Smooth muscle cell (in vitro differentiated cells): ENCODE measurements at regions not wholly inside any gene's neighbourhood (a gene's known extent, or its start where the extent isn't known, plus 50 kb on each side); places are given as distances from the start of the nearest gene placed in this dataset.

Experiments
- DNase-seq: peaks from one replicate; lab custom pipeline; 2025; ENCODE audit not compliant: unreplicated experiment; lab: John Stamatoyannopoulos, UW
- H2AFZ ChIP-seq: fragments of 200-600 bp; sonication (generic); 2 replicates; pipeline ENCODE4 v1.6.0; 2016; ENCODE audit warnings: antibody characterized with exemption, low read depth, mild to moderate bottlenecking
- H3F3A ChIP-seq: fragments of 200-600 bp; sonication (generic); 2 replicates; pipeline ENCODE4 v1.6.0; 2017; ENCODE audit warnings: antibody characterized with exemption, low read depth
- H3K27ac ChIP-seq: fragments of 200-600 bp; sonication (generic); 2 replicates; pipeline ENCODE4 v1.5.1; 2016; ENCODE audit warnings: low read depth, mild to moderate bottlenecking
- H3K27me3 ChIP-seq: fragments of 200-600 bp; sonication (generic); 2 replicates; pipeline ENCODE4 v1.6.1; 2016; ENCODE audit warnings: low read depth, mild to moderate bottlenecking
- H3K36me3 ChIP-seq: fragments of 200-600 bp; sonication (generic); 2 replicates; pipeline ENCODE4 v1.5.1; 2016; ENCODE audit warnings: low read depth
- H3K4me1 ChIP-seq: fragments of 200-600 bp; sonication (generic); 2 replicates; pipeline ENCODE4 v1.5.1; 2016; ENCODE audit warnings: low read depth
- H3K4me2 ChIP-seq: fragments of 200-600 bp; sonication (generic); 2 replicates; pipeline ENCODE4 v1.6.0; 2016; ENCODE audit warnings: mild to moderate bottlenecking
- H3K4me3 ChIP-seq: fragments of 200-600 bp; sonication (generic); 2 replicates; pipeline ENCODE4 v1.5.1; 2016; ENCODE audit warnings: mild to moderate bottlenecking
- H3K79me2 ChIP-seq: fragments of 200-600 bp; sonication (generic); 2 replicates; pipeline ENCODE4 v1.6.0; 2016; ENCODE audit warnings: low read depth, mild to moderate bottlenecking
- H3K9ac ChIP-seq: fragments of 200-600 bp; sonication (generic); 2 replicates; pipeline ENCODE4 v1.6.0; 2016; ENCODE audit warnings: low read depth
- H3K9me3 ChIP-seq: fragments of 200-600 bp; sonication (generic); replicated peaks from 2 replicates; pipeline ENCODE4 v1.5.1; 2016; ENCODE audit warnings: low read depth
- H4K20me1 ChIP-seq: fragments of 200-600 bp; sonication (generic); 2 replicates; pipeline ENCODE4 v1.6.0; 2016; ENCODE audit warnings: low read depth
- WGBS: methylation state at CpG from one replicate; pipeline ENCODE4 v1.1.7; 2016; ENCODE audit warnings: low lambda C conversion rate; 5-methylcytosine and 5-hydroxymethylcytosine counted together
- TF ChIP-seq, protein P1 (sequence below): fragments of 200-600 bp; sonication (generic); IDR thresholded peaks from 2 replicates; pipeline ENCODE4 v1.5.1; 2017; ENCODE audit warnings: borderline replicate concordance, mild to moderate bottlenecking, antibody characterized with exemption; ENCODE audit not compliant: insufficient read depth, poor library complexity, severe bottlenecking

DNA sequence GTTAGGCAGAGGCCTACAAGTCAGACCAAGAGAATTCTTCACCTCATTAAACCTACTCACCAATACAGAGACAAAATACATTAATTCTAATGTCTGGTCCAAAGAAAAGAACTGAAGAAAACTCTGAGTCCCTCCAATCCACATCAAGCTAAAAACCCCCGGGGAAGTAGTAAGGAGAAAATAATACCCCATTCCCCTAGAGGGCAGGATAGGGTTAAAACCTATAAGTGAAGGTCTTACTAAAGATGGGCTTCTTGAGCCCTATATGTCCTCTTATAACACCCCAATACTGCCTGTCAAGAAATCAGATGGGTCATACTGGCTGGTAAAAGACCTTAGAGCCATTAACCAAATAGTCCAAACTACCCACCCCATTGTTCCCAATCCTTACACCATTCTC, 141.3 kb upstream of the TMEM106B start:
- no peak overlapping the region for H3K9ac ChIP-seq
- H3K4me3 ChIP-seq = no peak overlapping the region
- no peak overlapping the region for H3K4me2 ChIP-seq
- H3F3A ChIP-seq = no peaks in the 10 kb centered on the region
- H3K27ac ChIP-seq = no peak overlapping the region
- H3K27me3 ChIP-seq = no peaks in the 10 kb centered on the region
- no peaks in the 10 kb centered on the region for H3K36me3 ChIP-seq
- 94% methylated on average over 1 of the region's 1 CpG for WGBS
- H3K79me2 ChIP-seq = no peaks in the 10 kb centered on the region
- no peak overlapping the region for H2AFZ ChIP-seq
- no peaks in the 10 kb centered on the region for H3K9me3 ChIP-seq
- no peak for DNase-seq
- no peaks in the 10 kb centered on the region for H4K20me1 ChIP-seq
- no peaks in the 10 kb centered on the region for H3K4me1 ChIP-seq
- TF ChIP-seq, protein P1, sequence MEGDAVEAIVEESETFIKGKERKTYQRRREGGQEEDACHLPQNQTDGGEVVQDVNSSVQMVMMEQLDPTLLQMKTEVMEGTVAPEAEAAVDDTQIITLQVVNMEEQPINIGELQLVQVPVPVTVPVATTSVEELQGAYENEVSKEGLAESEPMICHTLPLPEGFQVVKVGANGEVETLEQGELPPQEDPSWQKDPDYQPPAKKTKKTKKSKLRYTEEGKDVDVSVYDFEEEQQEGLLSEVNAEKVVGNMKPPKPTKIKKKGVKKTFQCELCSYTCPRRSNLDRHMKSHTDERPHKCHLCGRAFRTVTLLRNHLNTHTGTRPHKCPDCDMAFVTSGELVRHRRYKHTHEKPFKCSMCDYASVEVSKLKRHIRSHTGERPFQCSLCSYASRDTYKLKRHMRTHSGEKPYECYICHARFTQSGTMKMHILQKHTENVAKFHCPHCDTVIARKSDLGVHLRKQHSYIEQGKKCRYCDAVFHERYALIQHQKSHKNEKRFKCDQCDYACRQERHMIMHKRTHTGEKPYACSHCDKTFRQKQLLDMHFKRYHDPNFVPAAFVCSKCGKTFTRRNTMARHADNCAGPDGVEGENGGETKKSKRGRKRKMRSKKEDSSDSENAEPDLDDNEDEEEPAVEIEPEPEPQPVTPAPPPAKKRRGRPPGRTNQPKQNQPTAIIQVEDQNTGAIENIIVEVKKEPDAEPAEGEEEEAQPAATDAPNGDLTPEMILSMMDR = no peak

DNA sequence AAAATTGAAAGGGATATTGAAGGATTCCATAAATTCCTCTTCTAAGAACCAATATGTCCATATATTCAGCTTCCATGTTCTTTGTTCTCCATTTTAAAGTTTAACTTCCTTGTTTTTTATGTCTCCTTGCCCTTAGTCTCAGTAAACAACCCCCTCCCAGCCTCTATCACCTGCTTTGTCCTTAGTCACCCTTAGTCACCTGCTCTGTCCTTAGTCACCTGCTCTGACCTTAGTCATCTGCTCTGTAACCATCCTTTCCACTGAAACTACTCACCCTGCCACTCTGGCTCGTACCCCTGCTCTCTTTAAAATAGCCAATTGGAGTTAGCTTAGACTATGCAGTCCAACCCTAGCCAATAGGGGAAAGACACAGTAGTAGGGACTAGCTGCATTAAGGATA, 136.2 kb upstream of the TMEM106B start:
- DNase-seq = no peak
- Histone ChIP-seq H3K79me2 (no peaks in the 10 kb centered on the region), H2AFZ (no peak overlapping the region), H3F3A (no peaks in the 10 kb centered on the region), H4K20me1 (no peaks in the 10 kb centered on the region), H3K36me3 (no peaks in the 10 kb centered on the region), H3K9me3 (no peaks in the 10 kb centered on the region), H3K4me2 (no peak overlapping the region), H3K9ac (no peak overlapping the region), H3K4me3 (no peak overlapping the region), H3K27ac (no peak overlapping the region), H3K27me3 (no peaks in the 10 kb centered on the region), H3K4me1 (no peaks in the 10 kb centered on the region)
- 73% methylated on average over 1 of the region's 1 CpG for WGBS
- TF ChIP-seq, protein P1 = no peak

DNA sequence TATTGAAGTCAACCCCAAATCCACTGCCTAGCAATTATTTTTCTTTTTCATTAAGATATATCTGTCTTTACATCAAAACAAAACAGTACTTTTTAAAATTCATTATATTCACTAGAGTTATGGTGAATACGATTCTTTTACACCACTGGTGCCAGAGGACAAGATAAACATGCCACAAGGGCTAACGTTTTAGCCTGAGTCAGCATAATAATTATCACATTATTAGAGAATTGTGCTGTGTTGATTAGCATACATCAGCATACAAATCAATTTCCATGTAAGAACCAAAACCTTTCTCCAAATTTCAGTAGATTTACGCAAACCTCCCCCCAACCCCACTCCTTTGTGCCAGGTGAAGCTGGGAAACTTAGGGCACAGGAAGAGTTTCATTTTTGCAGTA, 131.1 kb upstream of the TMEM106B start:
- no peak overlapping the region for H3K4me2 ChIP-seq
- no peaks in the 10 kb centered on the region for H4K20me1 ChIP-seq
- H3K27ac ChIP-seq = no peak overlapping the region
- H3K79me2 ChIP-seq = no peaks in the 10 kb centered on the region
- H3K4me1 ChIP-seq = no peaks in the 10 kb centered on the region
- no peaks in the 10 kb centered on the region for H3F3A ChIP-seq
- H3K9ac ChIP-seq = no peak overlapping the region
- TF ChIP-seq, protein P1 = no peak
- H3K4me3 ChIP-seq = no peak overlapping the region
- no peaks in the 10 kb centered on the region for H3K27me3 ChIP-seq
- no peaks in the 10 kb centered on the region for H3K36me3 ChIP-seq
- 62% methylated on average over 3 of the region's 3 CpGs for WGBS
- H2AFZ ChIP-seq = no peak overlapping the region
- no peaks in the 10 kb centered on the region for H3K9me3 ChIP-seq
- DNase-seq = no peak

DNA sequence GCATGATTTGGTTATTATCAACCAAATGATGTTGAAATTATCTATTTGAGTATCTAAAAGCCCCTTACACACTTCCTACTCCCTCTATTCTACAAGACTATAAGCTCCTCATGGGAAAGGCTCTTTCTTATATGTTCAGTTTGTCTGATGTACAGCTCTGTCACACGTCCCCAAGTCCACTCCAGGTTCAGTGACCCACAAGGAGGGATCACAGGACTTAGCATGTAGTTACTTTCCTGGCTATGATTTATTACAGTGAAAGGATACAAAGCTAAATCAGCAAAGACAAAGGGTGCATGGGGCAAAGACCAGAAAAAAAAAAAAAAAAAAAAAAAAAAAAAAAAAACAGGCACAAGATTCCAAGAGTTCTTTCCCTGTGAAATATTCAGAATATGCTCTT, 125.6 kb upstream of the TMEM106B start:
- Histone ChIP-seq H3K4me3 (no peak overlapping the region), H3K4me2 (no peak overlapping the region), H3F3A (no peaks in the 10 kb centered on the region), H3K27me3 (no peaks in the 10 kb centered on the region), H3K79me2 (no peaks in the 10 kb centered on the region), H3K9me3 (no peaks in the 10 kb centered on the region), H2AFZ (no peak overlapping the region), H3K4me1 (no peaks in the 10 kb centered on the region), H3K36me3 (no peaks in the 10 kb centered on the region), H3K9ac (no peak overlapping the region), H4K20me1 (no peaks in the 10 kb centered on the region), H3K27ac (no peak overlapping the region)
- DNase-seq = no peak
- TF ChIP-seq, protein P1 = no peak
- WGBS = 82% methylated on average over 1 of the region's 1 CpG
